ENCODE measurements at regions not wholly inside any gene's neighbourhood (a gene's known extent, or its start where the extent isn't known, plus 50 kb on each side); places are given as distances from the start of the nearest gene placed in this dataset.

- no peak overlapping the region for H2BK20ac ChIP-seq (ENCODE audit: low read length)
- WGBS, 2 experiments (ENCODE audit: extremely low coverage in 1 of 2, insufficient coverage in 1 of 2, insufficient read length in 1 of 2, insufficient replicate concordance in 2 of 2, low coverage in 1 of 2, low lambda C conversion rate in 2 of 2, missing lambda C conversion rate in 1 of 2) = 82% methylated on average over 15 of the region's 16 CpGs; no CpG with 5 or more reads in 1 of the 2 experiments
- H3K14ac ChIP-seq (ENCODE audit: insufficient read length) = no peak overlapping the region
- no peak overlapping the region for H4K8ac ChIP-seq (ENCODE audit: extremely low read depth, insufficient read depth, low read length)
- no peak for DNase-seq (ENCODE audit: low read depth in 1 of 2, low spot score in 2 of 2)
- no peak overlapping the region for H2AFZ ChIP-seq (ENCODE audit: low read length)
- no peak for FAIRE-seq
- H3K9me3 ChIP-seq (ENCODE audit: insufficient read depth in 2 of 2, low read depth in 1 of 2, low read length in 1 of 2) = no peaks in the 10 kb centered on the region
- H3K18ac ChIP-seq (ENCODE audit: extremely low read depth, low read length) = no peak overlapping the region
- no peaks in the 10 kb centered on the region for H3K27me3 ChIP-seq (replicated peaks in 1 of 4; ENCODE audit: control insufficient read depth in 3 of 4, extremely low read depth in 1 of 4, insufficient read depth in 3 of 4, low read length in 3 of 4)
- H4K5ac ChIP-seq (ENCODE audit: insufficient read length, low read depth, low read length) = no peak overlapping the region
- H3K36me3 ChIP-seq (ENCODE audit: control insufficient read depth in 2 of 4, insufficient read depth in 4 of 4, low read length in 3 of 4) = no peaks in the 10 kb centered on the region
- no peak overlapping the region for H2BK5ac ChIP-seq (ENCODE audit: low read depth, low read length)
- H3K23ac ChIP-seq (ENCODE audit: insufficient read length) = no peak overlapping the region
- no peak overlapping the region for H3K27ac ChIP-seq (ENCODE audit: low read depth, low read length)
- no peak overlapping the region for H3K4ac ChIP-seq (replicated peaks; ENCODE audit: insufficient read length, low read depth, low read length)
- no peak overlapping the region for H2BK12ac ChIP-seq (ENCODE audit: low read depth, low read length)
- CTCF ChIA-PET (ENCODE audit: partially characterized antibody) = interaction anchor here (0.8 to 1.3 kb wide), 2 partner anchors 17 to 819 kb away, joined by 3 read pairs; no protein-coding TSS in a partner anchor
- H2AK5ac ChIP-seq (ENCODE audit: low read depth, low read length) = no peak overlapping the region
- no peaks in the 10 kb centered on the region for H3K79me1 ChIP-seq (ENCODE audit: low read depth, low read length)
- no peak overlapping the region for H3K4me3 ChIP-seq (ENCODE audit: extremely low read depth in 1 of 4, insufficient read depth in 2 of 4, low read depth in 3 of 4, low read length in 4 of 4)
- POLR2A ChIA-PET (ENCODE audit: partially characterized antibody) = no interaction called here
- no peak overlapping the region for H2BK120ac ChIP-seq (replicated peaks; ENCODE audit: low read depth, low read length)
- H3K56ac ChIP-seq (replicated peaks; ENCODE audit: insufficient read length, low read depth, low read length) = no peak overlapping the region
- no peak overlapping the region for H3K4me2 ChIP-seq (ENCODE audit: insufficient read depth in 1 of 2, low read depth in 2 of 2, low read length in 2 of 2)
- H4K91ac ChIP-seq (replicated peaks; ENCODE audit: insufficient read length, low read length) = no peak overlapping the region
- no peak overlapping the region for H3K9ac ChIP-seq (replicated peaks in 1 of 4; ENCODE audit: extremely low read depth in 1 of 4, low read depth in 3 of 4, low read length in 3 of 4)
- no peak overlapping the region for H2BK15ac ChIP-seq (ENCODE audit: low read length)
- H3K4me1 ChIP-seq (replicated peaks in 1 of 4; ENCODE audit: control insufficient read depth in 3 of 4, insufficient read depth in 4 of 4, low read length in 3 of 4) = no peaks in the 10 kb centered on the region; a peak in 1 of 7 replicates
- no peaks in the 10 kb centered on the region for H3K79me2 ChIP-seq (ENCODE audit: control insufficient read depth in 1 of 2, insufficient read depth in 2 of 2, low read length in 2 of 2)
- no peaks in the 10 kb centered on the region for H3K23me2 ChIP-seq (ENCODE audit: low read depth, low read length)
- H4K20me1 ChIP-seq (replicated peaks in 1 of 2; ENCODE audit: control insufficient read depth in 1 of 2, insufficient read depth in 2 of 2, low read length in 2 of 2) = no peaks in the 10 kb centered on the region
- TF ChIP-seq, protein P1, sequence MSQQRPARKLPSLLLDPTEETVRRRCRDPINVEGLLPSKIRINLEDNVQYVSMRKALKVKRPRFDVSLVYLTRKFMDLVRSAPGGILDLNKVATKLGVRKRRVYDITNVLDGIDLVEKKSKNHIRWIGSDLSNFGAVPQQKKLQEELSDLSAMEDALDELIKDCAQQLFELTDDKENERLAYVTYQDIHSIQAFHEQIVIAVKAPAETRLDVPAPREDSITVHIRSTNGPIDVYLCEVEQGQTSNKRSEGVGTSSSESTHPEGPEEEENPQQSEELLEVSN (IDR thresholded peaks at IDR 0.05) = peak; percentile 27; the same call in 1 of the 2 replicates
- TF ChIP-seq, protein P2, sequence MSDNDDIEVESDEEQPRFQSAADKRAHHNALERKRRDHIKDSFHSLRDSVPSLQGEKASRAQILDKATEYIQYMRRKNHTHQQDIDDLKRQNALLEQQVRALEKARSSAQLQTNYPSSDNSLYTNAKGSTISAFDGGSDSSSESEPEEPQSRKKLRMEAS (IDR thresholded peaks at IDR 0.05) = 0 out of 2 replicates have a peak, but pooled peaks have one; percentile 15
- TF ChIP-seq BCL11A (IDR thresholded peaks at IDR 0.05; ENCODE audit: low read depth in 2 of 2, low read length in 2 of 2) (no peak), EZH2 (IDR thresholded peaks at IDR 0.05; ENCODE audit: low read depth, low read length, severe bottlenecking) (no peak), TAF1 (IDR thresholded peaks at IDR 0.05; ENCODE audit: low read depth, low read length) (no peak), SAP30 (IDR thresholded peaks at IDR 0.05; ENCODE audit: insufficient read depth, insufficient replicate concordance, low read length) (no peak), KDM5A (IDR thresholded peaks at IDR 0.05; ENCODE audit: low read length) (no peak), EP300 (IDR thresholded peaks at IDR 0.05; ENCODE audit: borderline replicate concordance in 1 of 2, low read depth in 2 of 2, low read length in 2 of 2) (no peak), KDM4A (IDR thresholded peaks at IDR 0.05; ENCODE audit: low read depth, low read length, severe bottlenecking) (no peak)
- TF ChIP-seq, protein P3, sequence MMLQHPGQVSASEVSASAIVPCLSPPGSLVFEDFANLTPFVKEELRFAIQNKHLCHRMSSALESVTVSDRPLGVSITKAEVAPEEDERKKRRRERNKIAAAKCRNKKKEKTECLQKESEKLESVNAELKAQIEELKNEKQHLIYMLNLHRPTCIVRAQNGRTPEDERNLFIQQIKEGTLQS (IDR thresholded peaks at IDR 0.05; ENCODE audit: insufficient read depth, low read depth, low read length) = no peak
Observed at GRCh38 chr12:114799574-114800487, 115.9 kb upstream of the TBX3 start.

Measured in H1 (cell line).